ACC112 (cell line): ENCODE measurements at regions not wholly inside any gene's neighbourhood (a gene's known extent, or its start where the extent isn't known, plus 50 kb on each side); places are given as distances from the start of the nearest gene placed in this dataset.

ENCODE experiments used
- H2AFZ ChIP-seq: fragments of 200-600 bp; sonication (generic); one replicate; pipeline ENCODE4 v1.6.0; 2017; ENCODE audit warnings: antibody characterized with exemption, low read length; ENCODE audit not compliant: unreplicated experiment
- H3K27ac ChIP-seq: fragments of 200-600 bp; sonication (generic); 2 replicates; pipeline ENCODE4 v1.5.1; 2014; ENCODE audit warnings: low read depth, mild to moderate bottlenecking, antibody characterized with exemption, low read length, moderate library complexity
- H3K27me3 ChIP-seq: fragments of 200-600 bp; sonication (generic); 2 replicates; pipeline ENCODE4 v1.6.1; 2014; ENCODE audit warnings: mild to moderate bottlenecking, antibody characterized with exemption, low read length, moderate library complexity, mixed read lengths; ENCODE audit not compliant: insufficient read depth
- H3K36me3 ChIP-seq: fragments of 200-600 bp; sonication (generic); 2 replicates; pipeline ENCODE4 v1.6.1; 2016; ENCODE audit warnings: mild to moderate bottlenecking, antibody characterized with exemption, low read length, moderate library complexity, mixed read lengths; ENCODE audit not compliant: insufficient read depth
- H3K4me1 ChIP-seq: fragments of 200-600 bp; sonication (generic); one replicate; pipeline ENCODE4 v1.6.1; 2016; ENCODE audit warnings: low read length, mixed read lengths; ENCODE audit not compliant: insufficient read depth, unreplicated experiment, control insufficient read depth
- H3K4me3 ChIP-seq: fragments of 200-600 bp; sonication (generic); 2 replicates; pipeline ENCODE4 v1.5.1; 2014; ENCODE audit warnings: mild to moderate bottlenecking, low read depth, low read length
- H3K79me2 ChIP-seq: fragments of 200-600 bp; sonication (generic); one replicate; pipeline ENCODE4 v1.6.0; 2016; ENCODE audit warnings: low read length; ENCODE audit not compliant: control insufficient read depth, unreplicated experiment, insufficient read depth

DNA sequence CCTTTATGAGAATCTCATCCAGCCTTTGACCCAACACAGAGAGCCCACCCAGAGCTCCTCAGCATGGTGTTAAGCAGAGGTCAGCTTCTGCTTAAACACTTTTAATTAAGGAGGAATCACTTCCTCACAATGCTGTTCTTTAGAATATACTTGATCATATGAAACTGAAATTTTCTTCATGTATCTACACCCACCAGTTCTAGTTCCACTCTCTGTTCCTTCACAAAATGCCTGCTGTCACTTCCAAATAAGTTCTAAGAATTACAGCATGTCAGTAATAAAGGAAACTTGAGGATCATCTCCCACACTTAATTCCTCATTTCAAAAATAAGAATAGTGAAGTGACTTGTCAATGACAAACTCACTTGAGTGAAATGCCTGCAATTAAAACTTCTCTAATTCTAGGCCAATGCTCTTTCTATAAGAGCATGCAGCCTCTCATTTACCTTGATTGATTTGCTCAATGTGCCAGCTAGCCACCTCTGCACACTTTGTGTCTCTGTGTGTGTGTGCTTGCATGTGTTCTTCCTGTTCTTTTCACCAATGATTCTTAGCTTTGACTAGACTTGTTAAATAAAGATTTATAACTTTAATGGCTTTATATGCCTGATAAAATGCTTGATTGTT, 356.3 kb downstream of the PLPP3 start:
- H3K4me3 ChIP-seq, result no peak overlapping the region
- no peaks in the 10 kb centered on the region for H3K4me1 ChIP-seq
- no peak overlapping the region for H2AFZ ChIP-seq
- no peaks in the 10 kb centered on the region for H3K79me2 ChIP-seq
- no peaks in the 10 kb centered on the region for H3K27me3 ChIP-seq
- no peaks in the 10 kb centered on the region for H3K36me3 ChIP-seq
- H3K27ac ChIP-seq, result no peak overlapping the region

GRCh38 chr1:56220021-56220420, 359.3 kb downstream of the PLPP3 start:
- Histone ChIP-seq H3K4me1 (peaks cover 3% of the 10 kb centered on the region), H3K4me3 (no peak overlapping the region), H3K27me3 (no peaks in the 10 kb centered on the region), H2AFZ (no peak overlapping the region), H3K79me2 (no peaks in the 10 kb centered on the region), H3K27ac (no peak overlapping the region), H3K36me3 (no peaks in the 10 kb centered on the region)

- peaks cover 3% of the 10 kb centered on the region for H3K4me1 ChIP-seq
- no peaks in the 10 kb centered on the region for H3K79me2 ChIP-seq
- no peak overlapping the region for H3K27ac ChIP-seq
- no peak overlapping the region for H3K4me3 ChIP-seq
- H2AFZ ChIP-seq, result no peak overlapping the region
- H3K27me3 ChIP-seq, result no peaks in the 10 kb centered on the region
- H3K36me3 ChIP-seq, result no peaks in the 10 kb centered on the region
These were observed 361.3 kb downstream of the PLPP3 start for GRCh38 chr1:56218023-56218422.

DNA sequence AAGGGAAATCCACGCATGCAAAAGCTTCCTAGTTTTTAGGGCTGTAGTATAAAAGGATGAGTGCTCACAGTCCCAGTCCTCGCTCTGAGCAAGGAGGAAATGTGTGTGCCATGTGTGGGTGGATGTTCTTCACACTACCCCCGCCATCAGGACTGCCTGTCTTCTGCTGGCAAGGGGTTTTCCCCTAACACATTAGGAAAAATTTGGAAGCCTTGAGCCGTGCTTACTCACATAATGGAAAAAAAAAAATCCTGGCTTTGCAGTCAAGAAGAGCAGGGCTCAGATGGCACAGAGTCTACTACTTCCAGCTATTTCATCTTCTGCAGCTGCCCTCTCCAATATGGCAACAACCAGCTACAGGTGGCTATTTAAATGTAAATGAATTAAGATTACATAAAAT, 363.1 kb downstream of the PLPP3 start:
- Histone ChIP-seq H2AFZ (no peak overlapping the region), H3K79me2 (no peaks in the 10 kb centered on the region), H3K27ac (no peak overlapping the region), H3K4me3 (no peak overlapping the region), H3K4me1 (peaks cover 3% of the 10 kb centered on the region), H3K36me3 (no peaks in the 10 kb centered on the region), H3K27me3 (no peaks in the 10 kb centered on the region)

GRCh38 chr1:56215771-56216170, 363.6 kb downstream of the PLPP3 start:
- Histone ChIP-seq H2AFZ (no peak overlapping the region), H3K27ac (no peak overlapping the region), H3K27me3 (no peaks in the 10 kb centered on the region), H3K36me3 (no peaks in the 10 kb centered on the region), H3K79me2 (no peaks in the 10 kb centered on the region), H3K4me3 (no peak overlapping the region), H3K4me1 (peaks cover 3% of the 10 kb centered on the region)

DNA sequence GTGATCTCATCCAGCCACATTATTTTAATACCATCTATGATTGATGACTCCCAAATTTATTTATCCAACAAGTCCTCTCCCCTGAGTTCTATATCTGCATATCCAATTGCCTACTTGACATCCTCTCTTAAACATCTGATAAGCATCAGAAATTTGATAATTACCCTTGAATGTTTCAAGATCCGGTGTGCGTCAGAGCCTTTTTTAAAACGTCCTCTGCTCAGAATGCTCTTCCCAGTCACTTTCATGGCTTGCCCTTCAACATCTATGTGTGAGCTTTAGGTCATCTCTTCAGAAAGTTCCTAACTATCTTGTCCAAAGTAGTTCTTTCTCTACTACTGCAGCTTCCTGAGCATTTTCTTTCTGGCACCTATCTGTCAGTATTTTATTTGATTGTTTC, 364.3 kb downstream of the PLPP3 start:
- Histone ChIP-seq H3K4me1 (peaks cover 3% of the 10 kb centered on the region), H3K27ac (no peak overlapping the region), H3K79me2 (no peaks in the 10 kb centered on the region), H3K27me3 (no peaks in the 10 kb centered on the region), H3K4me3 (no peak overlapping the region), H2AFZ (no peak overlapping the region), H3K36me3 (no peaks in the 10 kb centered on the region)

DNA sequence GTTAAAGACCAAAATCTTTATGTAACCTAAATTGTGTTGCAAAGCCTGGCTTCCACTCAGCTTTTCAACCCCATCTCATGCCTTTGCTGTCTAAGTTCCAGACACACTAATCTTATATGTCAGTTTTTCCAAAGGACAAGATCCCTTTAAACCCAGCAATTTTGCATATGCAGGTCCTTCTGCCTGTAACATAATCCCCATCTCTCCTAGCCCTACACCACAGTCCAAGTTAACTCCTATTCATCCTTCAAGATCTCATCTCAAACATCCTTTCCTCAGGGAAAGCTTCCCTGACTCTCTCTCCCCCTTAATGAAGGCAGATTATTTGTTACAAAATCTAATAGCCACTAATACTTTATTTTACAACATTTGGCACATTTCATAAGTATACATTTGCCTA, 366.3 kb downstream of the PLPP3 start:
- Histone ChIP-seq H3K27me3 (no peaks in the 10 kb centered on the region), H2AFZ (no peak overlapping the region), H3K36me3 (no peaks in the 10 kb centered on the region), H3K79me2 (no peaks in the 10 kb centered on the region), H3K4me1 (peaks cover 3% of the 10 kb centered on the region), H3K4me3 (no peak overlapping the region), H3K27ac (no peak overlapping the region)

- Histone ChIP-seq H3K4me1 (peaks cover 3% of the 10 kb centered on the region), H3K36me3 (no peaks in the 10 kb centered on the region), H3K79me2 (no peaks in the 10 kb centered on the region), H3K27ac (no peak overlapping the region), H3K4me3 (no peak overlapping the region), H3K27me3 (no peaks in the 10 kb centered on the region), H2AFZ (no peak overlapping the region)
These were observed 367.2 kb downstream of the PLPP3 start for GRCh38 chr1:56212143-56212542.

GRCh38 chr1:56206391-56206790, 373.0 kb downstream of the PLPP3 start:
- H3K79me2 ChIP-seq, result no peaks in the 10 kb centered on the region
- H2AFZ ChIP-seq, result no peak overlapping the region
- H3K27ac ChIP-seq, result no peak overlapping the region
- no peaks in the 10 kb centered on the region for H3K36me3 ChIP-seq
- H3K4me1 ChIP-seq, result no peaks in the 10 kb centered on the region
- H3K4me3 ChIP-seq, result no peak overlapping the region
- no peaks in the 10 kb centered on the region for H3K27me3 ChIP-seq

DNA sequence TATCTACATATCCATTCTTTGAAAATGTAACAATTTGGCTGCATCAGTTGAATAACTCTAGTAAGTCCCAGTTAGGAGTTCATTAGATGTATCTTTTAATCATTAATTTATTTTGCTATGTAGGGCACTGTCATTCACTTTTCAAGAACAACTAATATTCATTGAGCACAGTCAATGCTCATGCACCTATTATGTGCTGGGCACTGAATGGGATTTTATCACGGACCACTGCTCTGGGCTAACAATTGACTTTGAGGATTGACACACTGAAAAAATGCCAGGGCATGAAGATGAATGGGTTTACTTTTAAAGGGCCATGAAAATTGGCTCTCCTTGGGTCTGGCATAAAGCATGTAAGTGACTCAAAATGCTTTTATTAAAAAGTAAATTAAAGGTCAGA, 375.2 kb downstream of the PLPP3 start:
- no peaks in the 10 kb centered on the region for H3K4me1 ChIP-seq
- no peaks in the 10 kb centered on the region for H3K36me3 ChIP-seq
- H3K27ac ChIP-seq, result no peak overlapping the region
- H3K4me3 ChIP-seq, result no peak overlapping the region
- H3K27me3 ChIP-seq, result no peaks in the 10 kb centered on the region
- H3K79me2 ChIP-seq, result no peaks in the 10 kb centered on the region
- H2AFZ ChIP-seq, result no peak overlapping the region

DNA sequence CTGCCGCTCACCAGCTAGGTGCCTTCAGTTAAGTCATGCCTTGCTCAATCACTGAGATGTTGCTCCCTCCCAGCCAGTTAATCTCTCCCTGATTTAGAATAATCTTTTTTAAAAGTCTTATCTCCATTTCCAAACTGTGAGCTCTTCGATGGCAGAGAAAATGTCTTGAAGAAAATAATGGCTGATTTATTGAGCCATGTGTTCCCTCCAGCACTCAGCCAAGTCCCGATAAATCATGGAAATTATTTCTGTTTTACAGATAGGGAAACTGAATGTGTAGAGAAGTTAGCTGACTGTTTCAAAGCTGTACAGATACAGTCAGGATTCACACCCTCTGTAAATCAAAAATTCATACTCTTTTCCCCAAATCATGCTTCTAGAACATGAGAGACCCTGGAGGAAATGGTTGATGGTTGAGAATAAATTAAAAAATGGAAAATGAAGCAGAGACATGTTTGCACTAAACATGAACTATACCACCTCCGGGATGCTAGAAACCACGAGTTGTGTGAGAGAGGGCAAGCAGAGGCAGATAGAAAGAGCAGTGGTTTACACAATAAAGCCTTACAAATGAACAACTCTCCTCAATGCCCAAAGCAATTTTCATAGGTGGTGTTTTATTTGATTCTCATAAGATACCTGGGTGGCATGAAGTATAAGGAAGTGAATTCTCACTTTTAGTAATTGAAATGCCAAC, 376.4 kb downstream of the PLPP3 start:
- H3K27ac ChIP-seq, result no peak overlapping the region
- no peaks in the 10 kb centered on the region for H3K27me3 ChIP-seq
- no peaks in the 10 kb centered on the region for H3K36me3 ChIP-seq
- H3K79me2 ChIP-seq, result no peaks in the 10 kb centered on the region
- H3K4me1 ChIP-seq, result no peaks in the 10 kb centered on the region
- peak overlapping the region; percentile 7 for H2AFZ ChIP-seq
- no peak overlapping the region for H3K4me3 ChIP-seq
